GM12873 (cell line): ENCODE measurements at regions not wholly inside any gene's neighbourhood (a gene's known extent, or its start where the extent isn't known, plus 50 kb on each side); places are given as distances from the start of the nearest gene placed in this dataset.

ENCODE experiments used
- CTCF ChIP-seq: IDR thresholded peaks from 2 replicates; pipeline ENCODE4 v1.5.1; 2012; ENCODE audit warnings: low read depth, mild to moderate bottlenecking, moderate library complexity, low read length, control low read depth; ENCODE audit not compliant: insufficient read depth; ENCODE audit errors: missing control alignments

- no peak for TF ChIP-seq CTCF
These were observed 225.7 kb downstream of the RPS24 start for GRCh38 chr10:78259391-78259790.

GRCh38 chr10:78260141-78260540 lies 226.5 kb downstream of the RPS24 start:
- no peak for TF ChIP-seq CTCF

GRCh38 chr10:78260680-78261079 lies 227.0 kb downstream of the RPS24 start:
- no peak for TF ChIP-seq CTCF

- no peak for TF ChIP-seq CTCF
These were observed 227.6 kb downstream of the RPS24 start for GRCh38 chr10:78261291-78261690.

- TF ChIP-seq CTCF = no peak
These were observed 229.2 kb downstream of the RPS24 start for GRCh38 chr10:78262860-78263259.

- no peak for TF ChIP-seq CTCF
These were observed 229.9 kb downstream of the RPS24 start for GRCh38 chr10:78263521-78263988.

- TF ChIP-seq CTCF = no peak
These were observed 230.7 kb downstream of the RPS24 start for GRCh38 chr10:78264361-78264760.
